SJCRH30 (cell line): ENCODE measurements at regions not wholly inside any gene's neighbourhood (a gene's known extent, or its start where the extent isn't known, plus 50 kb on each side); places are given as distances from the start of the nearest gene placed in this dataset.
"Not testable (repeated sequence)": the region's sequence is repeated elsewhere in the genome, so short reads cannot be mapped to it uniquely, and the experiment has no call there.

Experiments
- DNase-seq, 2 experiments: peaks; one replicate each; pipeline ENCODE4 v3.0.0-alpha.2; 2015 to 2020
- H3K27ac ChIP-seq: fragments of 250-450 bp; sonication (Bioruptor Pico); 2 replicates; pipeline ENCODE4 v1.5.1; 2020; ENCODE audit warnings: mild to moderate bottlenecking, moderate library complexity
- H3K27me3 ChIP-seq: fragments of 250-450 bp; sonication (Bioruptor Pico); 2 replicates; pipeline ENCODE4 v1.5.1; 2020; ENCODE audit warnings: mild to moderate bottlenecking, moderate library complexity
- H3K36me3 ChIP-seq: fragments of 250-450 bp; sonication (Bioruptor Pico); 2 replicates; pipeline ENCODE4 v1.5.1; 2020; ENCODE audit warnings: mild to moderate bottlenecking, moderate library complexity
- H3K4me1 ChIP-seq: fragments of 250-450 bp; sonication (Bioruptor Pico); 2 replicates; pipeline ENCODE4 v1.5.1; 2020; ENCODE audit warnings: mild to moderate bottlenecking, moderate library complexity
- H3K4me3 ChIP-seq: fragments of 250-450 bp; sonication (Bioruptor Pico); 2 replicates; pipeline ENCODE4 v1.5.1; 2020; ENCODE audit warnings: mild to moderate bottlenecking, moderate library complexity
- H3K9me3 ChIP-seq: fragments of 250-450 bp; sonication (Bioruptor Pico); replicated peaks from 2 replicates; pipeline ENCODE4 v1.5.1; 2020; ENCODE audit warnings: mild to moderate bottlenecking, moderate library complexity

GRCh38 chr4:161329852-161330251 is 833.9 kb downstream of the FSTL5 start:
- no peak overlapping the region for H3K4me3 ChIP-seq
- no peaks in the 10 kb centered on the region for H3K36me3 ChIP-seq
- H3K9me3 ChIP-seq, result no peaks in the 10 kb centered on the region
- no peak overlapping the region for H3K27ac ChIP-seq
- H3K27me3 ChIP-seq, result no peaks in the 10 kb centered on the region
- no peaks in the 10 kb centered on the region for H3K4me1 ChIP-seq
- DNase-seq, result no peak

- DNase-seq, result no peak
Measured at GRCh38 chr4:161321706-161322105, 842.1 kb downstream of the FSTL5 start.

GRCh38 chr4:161320377-161320776 is 843.4 kb downstream of the FSTL5 start:
- Histone ChIP-seq H3K36me3 (no peaks in the 10 kb centered on the region), H3K9me3 (no peaks in the 10 kb centered on the region), H3K4me3 (no peak overlapping the region), H3K4me1 (no peaks in the 10 kb centered on the region), H3K27me3 (no peaks in the 10 kb centered on the region), H3K27ac (no peak overlapping the region)
- DNase-seq, result peak; percentile 13 to 56

More at GRCh38 chr4:161321706-161322105, 842.1 kb downstream of the FSTL5 start:
- no peaks in the 10 kb centered on the region for H3K4me1 ChIP-seq
- no peaks in the 10 kb centered on the region for H3K9me3 ChIP-seq
- H3K27me3 ChIP-seq, result no peaks in the 10 kb centered on the region
- H3K36me3 ChIP-seq, result no peaks in the 10 kb centered on the region
- H3K27ac ChIP-seq, result no peak overlapping the region
- no peak overlapping the region for H3K4me3 ChIP-seq

- Histone ChIP-seq H3K36me3 (no peaks in the 10 kb centered on the region), H3K9me3 (no peaks in the 10 kb centered on the region), H3K27me3 (no peaks in the 10 kb centered on the region), H3K4me3 (no peak overlapping the region), H3K4me1 (no peaks in the 10 kb centered on the region), H3K27ac (no peak overlapping the region)
- no peak for DNase-seq
Measured at GRCh38 chr4:161317000-161317399, 846.8 kb downstream of the FSTL5 start.

GRCh38 chr4:161314371-161314770 is 849.4 kb downstream of the FSTL5 start:
- Histone ChIP-seq H3K36me3 (no peaks in the 10 kb centered on the region), H3K9me3 (no peaks in the 10 kb centered on the region), H3K4me1 (no peaks in the 10 kb centered on the region), H3K27ac (no peak overlapping the region), H3K27me3 (no peaks in the 10 kb centered on the region), H3K4me3 (no peak overlapping the region)
- DNase-seq, result no peak

- Histone ChIP-seq H3K4me1 (no peaks in the 10 kb centered on the region), H3K27ac (no peak overlapping the region), H3K36me3 (no peaks in the 10 kb centered on the region), H3K27me3 (no peaks in the 10 kb centered on the region), H3K4me3 (no peak overlapping the region), H3K9me3 (no peaks in the 10 kb centered on the region)
- DNase-seq, result no peak
Measured at GRCh38 chr4:161303551-161303950, 860.2 kb downstream of the FSTL5 start.

GRCh38 chr4:161291222-161291621 is 872.6 kb downstream of the FSTL5 start:
- H3K36me3 ChIP-seq, result no peaks in the 10 kb centered on the region
- H3K27me3 ChIP-seq, result no peaks in the 10 kb centered on the region
- no peaks in the 10 kb centered on the region for H3K9me3 ChIP-seq
- no peak for DNase-seq
- no peak overlapping the region for H3K4me3 ChIP-seq
- H3K27ac ChIP-seq, result no peak overlapping the region
- H3K4me1 ChIP-seq, result no peaks in the 10 kb centered on the region

- no peaks in the 10 kb centered on the region for H3K9me3 ChIP-seq
- no peaks in the 10 kb centered on the region for H3K36me3 ChIP-seq
- no peaks in the 10 kb centered on the region for H3K27me3 ChIP-seq
- no peaks in the 10 kb centered on the region for H3K4me1 ChIP-seq
- H3K4me3 ChIP-seq, result no peak overlapping the region
- no peak for DNase-seq
- H3K27ac ChIP-seq, result no peak overlapping the region
Measured at GRCh38 chr4:161287678-161288352, 876.0 kb downstream of the FSTL5 start.

GRCh38 chr4:161285461-161285860 is 878.3 kb downstream of the FSTL5 start:
- Histone ChIP-seq H3K27ac (no peak overlapping the region), H3K9me3 (no peaks in the 10 kb centered on the region), H3K4me3 (no peak overlapping the region), H3K36me3 (no peaks in the 10 kb centered on the region), H3K4me1 (no peaks in the 10 kb centered on the region), H3K27me3 (no peaks in the 10 kb centered on the region)
- no peak for DNase-seq

GRCh38 chr4:161280929-161281328 is 882.9 kb downstream of the FSTL5 start:
- Histone ChIP-seq H3K4me3 (no peak overlapping the region), H3K36me3 (no peaks in the 10 kb centered on the region), H3K27me3 (no peaks in the 10 kb centered on the region), H3K9me3 (no peaks in the 10 kb centered on the region), H3K27ac (no peak overlapping the region), H3K4me1 (no peaks in the 10 kb centered on the region)
- no peak for DNase-seq

- Histone ChIP-seq H3K4me3 (no peak overlapping the region), H3K4me1 (no peaks in the 10 kb centered on the region), H3K36me3 (no peaks in the 10 kb centered on the region), H3K27ac (no peak overlapping the region), H3K9me3 (no peaks in the 10 kb centered on the region), H3K27me3 (no peaks in the 10 kb centered on the region)
- DNase-seq, result no peak
Measured at GRCh38 chr4:161279095-161279494, 884.7 kb downstream of the FSTL5 start.

GRCh38 chr4:161277150-161277787 is 886.5 kb downstream of the FSTL5 start:
- H3K27ac ChIP-seq, DNase-seq, H3K27me3 ChIP-seq, H3K4me3 ChIP-seq, H3K36me3 ChIP-seq, H3K9me3 ChIP-seq, H3K4me1 ChIP-seq: not testable (repeated sequence)

- H3K27ac ChIP-seq, result no peak overlapping the region
Measured at GRCh38 chr4:161273607-161274006, 890.2 kb downstream of the FSTL5 start.

GRCh38 chr4:161260819-161261218 is 903.0 kb downstream of the FSTL5 start:
- no peaks in the 10 kb centered on the region for H3K4me1 ChIP-seq
- H3K27me3 ChIP-seq, result no peaks in the 10 kb centered on the region
- no peaks in the 10 kb centered on the region for H3K36me3 ChIP-seq

More at GRCh38 chr4:161273607-161274006, 890.2 kb downstream of the FSTL5 start:
- Histone ChIP-seq H3K9me3 (no peaks in the 10 kb centered on the region), H3K4me3 (no peak overlapping the region), H3K4me1 (no peaks in the 10 kb centered on the region), H3K36me3 (no peaks in the 10 kb centered on the region), H3K27me3 (no peaks in the 10 kb centered on the region)
- DNase-seq, result no peak

GRCh38 chr4:161256716-161257115 is 907.1 kb downstream of the FSTL5 start:
- H3K4me3 ChIP-seq, result no peak overlapping the region

More at GRCh38 chr4:161260819-161261218, 903.0 kb downstream of the FSTL5 start:
- H3K27ac ChIP-seq, result no peak overlapping the region
- H3K4me3 ChIP-seq, result no peak overlapping the region
- H3K9me3 ChIP-seq, result no peaks in the 10 kb centered on the region
- no peak for DNase-seq

GRCh38 chr4:161256172-161256571 is 907.6 kb downstream of the FSTL5 start:
- H3K27ac ChIP-seq, result no peak overlapping the region
- no peaks in the 10 kb centered on the region for H3K9me3 ChIP-seq
- no peaks in the 10 kb centered on the region for H3K4me1 ChIP-seq
- no peaks in the 10 kb centered on the region for H3K27me3 ChIP-seq
- H3K36me3 ChIP-seq, result no peaks in the 10 kb centered on the region
- H3K4me3 ChIP-seq, result no peak overlapping the region
- DNase-seq, result no peak

More at GRCh38 chr4:161256716-161257115, 907.1 kb downstream of the FSTL5 start:
- no peaks in the 10 kb centered on the region for H3K4me1 ChIP-seq
- H3K9me3 ChIP-seq, result no peaks in the 10 kb centered on the region
- no peak overlapping the region for H3K27ac ChIP-seq
- DNase-seq, result peak in 1 of 2 experiments; percentile 39
- no peaks in the 10 kb centered on the region for H3K36me3 ChIP-seq
- no peaks in the 10 kb centered on the region for H3K27me3 ChIP-seq
